Fibroblast of the aortic adventitia (primary cell): ENCODE measurements at regions not wholly inside any gene's neighbourhood (a gene's known extent, or its start where the extent isn't known, plus 50 kb on each side); places are given as distances from the start of the nearest gene placed in this dataset.

Experiments
- DNase-seq: peaks from one replicate; pipeline ENCODE4 v3.0.0-alpha.2; 2010; ENCODE audit warnings: low read depth
- H3K4me3 ChIP-seq: 2 replicates; pipeline ENCODE4 v1.5.1; 2011; ENCODE audit warnings: low read depth, mild to moderate bottlenecking, control low read depth, low read length, moderate library complexity
- CTCF ChIP-seq: IDR thresholded peaks from 2 replicates; pipeline ENCODE4 v1.5.1; 2011; ENCODE audit warnings: mild to moderate bottlenecking, low read length, control low read depth, inconsistent platforms; ENCODE audit not compliant: insufficient read depth

GRCh38 chr5:109990723-109991359, 301.1 kb downstream of the MAN2A1 start:
- no peak overlapping the region for H3K4me3 ChIP-seq

GRCh38 chr5:109992264-109992915, 302.7 kb downstream of the MAN2A1 start:
- no peak overlapping the region for H3K4me3 ChIP-seq
- no peak for TF ChIP-seq CTCF
- no peak for DNase-seq

More at GRCh38 chr5:109990723-109991359, 301.1 kb downstream of the MAN2A1 start:
- no peak for DNase-seq
- TF ChIP-seq CTCF: no peak

- no peak for DNase-seq
- no peak for TF ChIP-seq CTCF
- H3K4me3 ChIP-seq: no peak overlapping the region
Observed at GRCh38 chr5:109994135-109994534, 304.4 kb downstream of the MAN2A1 start.

- no peak for TF ChIP-seq CTCF
- no peak for DNase-seq
- H3K4me3 ChIP-seq: no peak overlapping the region
Observed at GRCh38 chr5:109996246-109996645, 306.5 kb downstream of the MAN2A1 start.

- no peak for TF ChIP-seq CTCF
- no peak for DNase-seq
- no peak overlapping the region for H3K4me3 ChIP-seq
Observed at GRCh38 chr5:109997161-109997560, 307.4 kb downstream of the MAN2A1 start.

GRCh38 chr5:109998208-109998607, 308.5 kb downstream of the MAN2A1 start:
- H3K4me3 ChIP-seq: no peak overlapping the region
- no peak for TF ChIP-seq CTCF
- DNase-seq: no peak
